Hepatocyte (in vitro differentiated cells): ENCODE measurements at regions not wholly inside any gene's neighbourhood (a gene's known extent, or its start where the extent isn't known, plus 50 kb on each side); places are given as distances from the start of the nearest gene placed in this dataset.

Experiments used
- DNase-seq: peaks from one replicate; pipeline ENCODE4 v3.0.0-alpha.2; 2016; ENCODE audit warnings: low spot score
- H2AFZ ChIP-seq: fragments of 200-600 bp; sonication (generic); 2 replicates; pipeline ENCODE4 v1.6.0; 2016; ENCODE audit warnings: antibody characterized with exemption, mild to moderate bottlenecking
- H3K27ac ChIP-seq: fragments of 200-600 bp; sonication (generic); 2 replicates; pipeline ENCODE4 v1.5.1; 2016; ENCODE audit warnings: mild to moderate bottlenecking
- H3K27me3 ChIP-seq: fragments of 200-600 bp; sonication (generic); 2 replicates; pipeline ENCODE4 v1.6.1; 2016
- H3K36me3 ChIP-seq: fragments of 200-600 bp; sonication (generic); replicated peaks from 2 replicates; pipeline ENCODE4 v1.5.1; 2016; ENCODE audit warnings: low read depth; ENCODE audit not compliant: insufficient read depth
- H3K4me1 ChIP-seq: fragments of 200-600 bp; sonication (generic); 2 replicates; pipeline ENCODE4 v1.5.1; 2016; ENCODE audit warnings: mild to moderate bottlenecking, moderate library complexity; ENCODE audit not compliant: insufficient read depth
- H3K4me2 ChIP-seq: fragments of 200-600 bp; sonication (generic); 2 replicates; pipeline ENCODE4 v1.6.0; 2016
- H3K4me3 ChIP-seq: fragments of 200-600 bp; sonication (generic); 2 replicates; pipeline ENCODE4 v1.5.1; 2016; ENCODE audit warnings: mild to moderate bottlenecking
- H3K79me2 ChIP-seq: fragments of 200-600 bp; sonication (generic); 2 replicates; pipeline ENCODE4 v1.6.0; 2017; ENCODE audit warnings: mild to moderate bottlenecking
- H3K9me2 ChIP-seq: fragments of 200-600 bp; sonication (generic); replicated peaks from 2 replicates; pipeline ENCODE4 v1.6.0; 2017; ENCODE audit warnings: mild to moderate bottlenecking; ENCODE audit not compliant: insufficient read depth
- H3K9me3 ChIP-seq: fragments of 200-600 bp; sonication (generic); 2 replicates; pipeline ENCODE4 v1.5.1; 2016; ENCODE audit warnings: low read depth, mild to moderate bottlenecking
- H4K20me1 ChIP-seq: fragments of 200-600 bp; sonication (generic); 2 replicates; pipeline ENCODE4 v1.6.0; 2016; ENCODE audit warnings: mild to moderate bottlenecking; ENCODE audit not compliant: insufficient read depth, poor library complexity, severe bottlenecking
- CTCF ChIP-seq: fragments of 200-600 bp; sonication (generic); IDR thresholded peaks from 2 replicates; pipeline ENCODE4 v1.5.1; 2016; ENCODE audit warnings: antibody characterized with exemption, mild to moderate bottlenecking; ENCODE audit not compliant: poor library complexity
- EZH2 ChIP-seq: fragments of 200-600 bp; sonication (generic); IDR thresholded peaks from 2 replicates; pipeline ENCODE4 v1.6.1; 2016; ENCODE audit warnings: antibody characterized with exemption, mild to moderate bottlenecking, borderline replicate concordance
- EZH2phosphoT487 ChIP-seq: fragments of 200-600 bp; sonication (generic); IDR thresholded peaks from one replicate; pipeline ENCODE4 v1.6.1; 2018; ENCODE audit warnings: antibody characterized with exemption, mild to moderate bottlenecking, low read depth, moderate library complexity; ENCODE audit not compliant: unreplicated experiment, severe bottlenecking
- WGBS: methylation state at CpG from one replicate; pipeline ENCODE4 v1.1.6; 2016; ENCODE audit warnings: low lambda C conversion rate; ENCODE audit errors: missing lambda C conversion rate; 5-methylcytosine and 5-hydroxymethylcytosine counted together

DNA sequence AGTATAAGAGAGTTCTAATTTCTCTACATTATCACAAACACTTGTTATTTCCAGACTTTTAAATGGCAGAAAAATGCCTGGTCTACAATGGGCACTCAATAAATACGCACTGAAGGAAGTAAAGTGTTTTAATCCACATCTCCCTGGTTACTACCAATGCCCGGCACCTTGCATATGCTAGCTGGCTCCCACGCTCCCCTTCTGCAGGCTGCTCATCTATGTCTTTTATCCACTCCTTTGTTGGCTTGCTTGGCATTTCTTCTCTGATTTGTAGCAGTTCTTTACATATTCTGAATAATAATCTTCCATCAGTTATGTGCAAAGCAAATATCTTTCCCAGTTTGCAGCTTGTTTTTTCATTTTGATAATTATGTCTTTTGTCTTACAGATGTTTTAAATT, 74.6 kb upstream of the PRR23E start:
- Histone ChIP-seq H3K27me3 (peaks cover 3% of the 10 kb centered on the region), H2AFZ (no peak overlapping the region), H3K79me2 (no peaks in the 10 kb centered on the region), H3K36me3 (no peaks in the 10 kb centered on the region), H3K4me3 (no peak overlapping the region), H4K20me1 (no peaks in the 10 kb centered on the region), H3K4me1 (no peaks in the 10 kb centered on the region), H3K27ac (no peak overlapping the region), H3K9me2 (no peaks in the 10 kb centered on the region), H3K4me2 (no peak overlapping the region), H3K9me3 (no peaks in the 10 kb centered on the region)
- WGBS = 92% methylated on average over 3 of the region's 3 CpGs
- DNase-seq = no peak
- TF ChIP-seq CTCF (no peak), EZH2 (no peak), EZH2phosphoT487 (no peak)

DNA sequence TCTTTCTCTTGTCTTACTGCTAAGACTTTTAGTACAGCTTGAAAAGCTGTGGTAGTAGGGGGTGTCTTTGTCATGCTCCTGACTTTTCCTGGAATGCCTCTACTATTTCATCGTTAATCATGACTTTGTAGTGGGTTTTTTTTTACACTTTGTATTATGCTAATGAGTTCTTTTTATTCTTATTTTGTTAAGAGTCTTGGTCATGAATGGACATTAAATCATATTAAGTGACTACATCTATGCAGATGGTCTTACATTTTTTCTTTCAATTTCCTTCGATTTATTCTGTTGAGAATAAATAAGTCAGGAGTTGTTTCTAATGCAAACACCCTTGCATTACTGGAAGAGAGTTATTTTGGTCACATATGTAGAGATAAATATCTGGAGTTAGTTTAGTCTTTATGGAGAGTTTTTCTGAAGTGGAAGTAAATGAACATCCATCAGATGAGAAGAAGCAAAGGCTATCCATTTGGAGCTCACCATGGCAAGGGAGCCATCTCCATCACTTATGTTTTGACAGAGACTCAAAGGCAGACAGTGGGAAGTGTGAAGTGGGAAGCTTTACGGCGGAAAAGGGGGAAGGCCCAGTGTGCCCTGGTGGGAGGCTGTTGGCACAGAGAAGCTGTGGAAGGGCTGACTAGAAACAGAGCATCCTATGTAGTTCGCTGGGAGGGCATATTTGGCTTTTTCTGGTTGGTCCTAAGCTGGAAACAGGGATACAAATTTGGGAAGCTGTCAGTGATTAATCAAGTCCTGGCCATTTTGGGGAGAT, 73.1 kb upstream of the PRR23E start:
- H3K4me1 ChIP-seq = no peaks in the 10 kb centered on the region
- TF ChIP-seq EZH2phosphoT487 (no peak), CTCF (no peak), EZH2 (no peak)
- H3K4me2 ChIP-seq = no peak overlapping the region
- no peak overlapping the region for H3K4me3 ChIP-seq
- peaks cover 3% of the 10 kb centered on the region for H3K27me3 ChIP-seq
- no peak overlapping the region for H3K27ac ChIP-seq
- 70% methylated on average over 5 of the region's 5 CpGs for WGBS
- H3K9me2 ChIP-seq = no peaks in the 10 kb centered on the region
- H3K79me2 ChIP-seq = no peaks in the 10 kb centered on the region
- H3K9me3 ChIP-seq = no peaks in the 10 kb centered on the region
- no peaks in the 10 kb centered on the region for H3K36me3 ChIP-seq
- DNase-seq = no peak
- no peak overlapping the region for H2AFZ ChIP-seq
- no peaks in the 10 kb centered on the region for H4K20me1 ChIP-seq

- Histone ChIP-seq H3K4me3 (no peak overlapping the region), H3K9me2 (no peaks in the 10 kb centered on the region), H3K4me1 (no peaks in the 10 kb centered on the region), H4K20me1 (no peaks in the 10 kb centered on the region), H2AFZ (no peak overlapping the region), H3K36me3 (no peaks in the 10 kb centered on the region), H3K79me2 (no peaks in the 10 kb centered on the region), H3K4me2 (no peak overlapping the region), H3K27ac (no peak overlapping the region), H3K27me3 (peaks cover 3% of the 10 kb centered on the region), H3K9me3 (no peaks in the 10 kb centered on the region)
- no peak for DNase-seq
- TF ChIP-seq EZH2phosphoT487 (no peak), CTCF (no peak), EZH2 (no peak)
- WGBS = 92% methylated on average over 13 of the region's 13 CpGs
Observed at GRCh38 chr3:127120851-127121647, 71.9 kb upstream of the PRR23E start.
